GM23338 (cell line): ENCODE measurements at regions not wholly inside any gene's neighbourhood (a gene's known extent, or its start where the extent isn't known, plus 50 kb on each side); places are given as distances from the start of the nearest gene placed in this dataset.

Experiments used
- ATAC-seq: fragments of 200-7000 bp; cut with Tn5 transposase; 3 replicates; pipeline ENCODE4 v1.9.1; 2020
- DNase-seq: peaks from one replicate; pipeline ENCODE4 v3.0.0-alpha.2; 2015; ENCODE audit warnings: low spot score
- H2AFZ ChIP-seq: fragments of 200-600 bp; sonication (generic); 2 replicates; pipeline ENCODE4 v1.8.0; 2016; ENCODE audit warnings: antibody characterized with exemption, mild to moderate bottlenecking, moderate library complexity
- H3F3A ChIP-seq: fragments of 200-600 bp; sonication (generic); replicated peaks from 2 replicates; pipeline ENCODE4 v1.8.0; 2017; ENCODE audit warnings: antibody characterized with exemption, mixed run types, low read depth
- H3K27ac ChIP-seq: fragments of 200-600 bp; sonication (generic); 2 replicates; pipeline ENCODE4 v1.6.1; 2016; ENCODE audit warnings: low read depth
- H3K27me3 ChIP-seq: fragments of 200-600 bp; sonication (generic); 2 replicates; pipeline ENCODE4 v1.8.0; 2016; ENCODE audit warnings: mild to moderate bottlenecking, mixed run types, moderate library complexity; ENCODE audit not compliant: insufficient read depth
- H3K36me3 ChIP-seq: fragments of 200-600 bp; sonication (generic); 2 replicates; pipeline ENCODE4 v1.8.0; 2016; ENCODE audit warnings: mild to moderate bottlenecking; ENCODE audit not compliant: insufficient read depth
- H3K4me1 ChIP-seq: fragments of 200-600 bp; sonication (generic); 2 replicates; pipeline ENCODE4 v1.8.0; 2016; ENCODE audit warnings: mild to moderate bottlenecking, moderate library complexity; ENCODE audit not compliant: insufficient read depth
- H3K4me2 ChIP-seq: fragments of 200-600 bp; sonication (generic); 2 replicates; pipeline ENCODE4 v1.7.1; 2017; ENCODE audit warnings: mixed run types
- H3K4me3 ChIP-seq: fragments of 200-600 bp; sonication (generic); 2 replicates; pipeline ENCODE4 v1.6.1; 2016; ENCODE audit warnings: mixed run types
- H3K79me2 ChIP-seq: fragments of 200-600 bp; sonication (generic); replicated peaks from 2 replicates; pipeline ENCODE4 v1.8.0; 2017; ENCODE audit warnings: mild to moderate bottlenecking; ENCODE audit not compliant: insufficient read depth
- H3K9me2 ChIP-seq: fragments of 200-600 bp; sonication (generic); 2 replicates; pipeline ENCODE4 v1.8.0; 2017; ENCODE audit not compliant: insufficient read depth
- H4K20me1 ChIP-seq: fragments of 200-600 bp; sonication (generic); replicated peaks from 2 replicates; pipeline ENCODE4 v1.8.0; 2017; ENCODE audit warnings: mild to moderate bottlenecking; ENCODE audit not compliant: insufficient read depth
- H3K27ac Mint-ChIP-seq: 2 replicates; pipeline ENCODE4 v1.8.0; 2020; ENCODE audit warnings: inconsistent platforms, mild to moderate bottlenecking, moderate library complexity, mixed read lengths
- H3K27me3 Mint-ChIP-seq: 3 replicates; pipeline ENCODE4 v1.8.0; 2022; ENCODE audit warnings: low read depth, mild to moderate bottlenecking, moderate library complexity, mixed read lengths, inconsistent platforms; ENCODE audit not compliant: insufficient read depth, poor library complexity
- H3K36me3 Mint-ChIP-seq: 3 replicates; pipeline ENCODE4 v1.8.0; 2021; ENCODE audit warnings: low read depth, mild to moderate bottlenecking, inconsistent platforms, moderate library complexity, mixed read lengths
- H3K4me1 Mint-ChIP-seq: 3 replicates; pipeline ENCODE4 v1.8.0; 2020; ENCODE audit warnings: mild to moderate bottlenecking, inconsistent platforms, mixed read lengths
- H3K4me3 Mint-ChIP-seq: 3 replicates; pipeline ENCODE4 v1.8.0; 2021; ENCODE audit warnings: moderate library complexity, mild to moderate bottlenecking, inconsistent platforms, mixed read lengths
- H3K9me3 Mint-ChIP-seq: 3 replicates; pipeline ENCODE4 v1.8.0; 2020; ENCODE audit warnings: moderate library complexity, mild to moderate bottlenecking, inconsistent platforms, mixed read lengths
- CREB1 ChIP-seq: fragments of 250-450 bp; sonication (Bioruptor Pico); IDR thresholded peaks from 2 replicates; pipeline ENCODE4 v1.5.0; 2020; ENCODE audit warnings: low read depth, mild to moderate bottlenecking, moderate library complexity
- CTCF ChIP-seq, 2 experiments: fragments of 200-600 bp in 1 of 2; sonication (generic) in 1 of 2; conservative IDR thresholded peaks; 2 replicates each; pipeline versions ENCODE4 v1.5.1 to v1.6.1; 2016 to 2017; ENCODE audit warnings: antibody characterized with exemption in 2 of 2, low read depth in 2 of 2, mild to moderate bottlenecking in 2 of 2, moderate library complexity in 1 of 2
- EZH2 ChIP-seq: fragments of 200-600 bp; sonication (generic); IDR thresholded peaks from one replicate; pipeline ENCODE4 v1.8.0; 2017; ENCODE audit warnings: antibody characterized with exemption, mild to moderate bottlenecking, low read depth; ENCODE audit not compliant: unreplicated experiment
- EZH2phosphoT487 ChIP-seq: fragments of 200-600 bp; sonication (generic); IDR thresholded peaks from one replicate; pipeline ENCODE4 v1.8.1; 2018; ENCODE audit warnings: antibody characterized with exemption; ENCODE audit not compliant: unreplicated experiment
- JUNB ChIP-seq: IDR thresholded peaks from one replicate; pipeline ENCODE4 v1.6.1; 2016; ENCODE audit warnings: antibody characterized with exemption; ENCODE audit not compliant: unreplicated experiment
- NANOG ChIP-seq: IDR thresholded peaks from 2 replicates; pipeline ENCODE4 v1.6.1; 2016; ENCODE audit warnings: antibody characterized with exemption, borderline replicate concordance
- POLR2AphosphoS5 ChIP-seq: IDR thresholded peaks from 2 replicates; pipeline ENCODE4 v1.6.1; 2016; ENCODE audit warnings: antibody characterized with exemption, low read depth
- REST ChIP-seq: IDR thresholded peaks from one replicate; pipeline ENCODE4 v1.6.1; 2018; ENCODE audit warnings: antibody characterized with exemption; ENCODE audit not compliant: unreplicated experiment
- STAT1 ChIP-seq: IDR thresholded peaks from one replicate; pipeline ENCODE4 v1.6.1; 2016; ENCODE audit warnings: antibody characterized with exemption; ENCODE audit not compliant: unreplicated experiment
- ZNF114 ChIP-seq: fragments of 250-450 bp; sonication (Bioruptor Pico); IDR thresholded peaks from 2 replicates; pipeline ENCODE4 v1.5.0; 2020; ENCODE audit warnings: mild to moderate bottlenecking, moderate library complexity
- ZNF331 ChIP-seq: fragments of 250-450 bp; sonication (Bioruptor Pico); IDR thresholded peaks from 2 replicates; pipeline ENCODE4 v1.5.0; 2020; ENCODE audit warnings: low read depth, mild to moderate bottlenecking, moderate library complexity
- ZNF462 ChIP-seq: fragments of 250-450 bp; sonication (Bioruptor Pico); IDR thresholded peaks from 2 replicates; pipeline ENCODE4 v1.5.0; 2020; ENCODE audit warnings: mild to moderate bottlenecking, moderate library complexity
- TF ChIP-seq, protein P1 (sequence below): IDR thresholded peaks from 2 replicates; pipeline ENCODE4 v1.6.1; 2016; ENCODE audit warnings: antibody characterized with exemption

GRCh38 chr10:90226517-90226916 lies 525.1 kb downstream of the KIF20B start:
- no peak overlapping the region for H3K4me2 ChIP-seq
- ATAC-seq = no peak

More at GRCh38 chr10:90226517-90226916, 525.1 kb downstream of the KIF20B start:
- TF ChIP-seq POLR2AphosphoS5 = no peak
- no peak for TF ChIP-seq ZNF331 (CRISPR knock-in tag)
- TF ChIP-seq, protein P1, sequence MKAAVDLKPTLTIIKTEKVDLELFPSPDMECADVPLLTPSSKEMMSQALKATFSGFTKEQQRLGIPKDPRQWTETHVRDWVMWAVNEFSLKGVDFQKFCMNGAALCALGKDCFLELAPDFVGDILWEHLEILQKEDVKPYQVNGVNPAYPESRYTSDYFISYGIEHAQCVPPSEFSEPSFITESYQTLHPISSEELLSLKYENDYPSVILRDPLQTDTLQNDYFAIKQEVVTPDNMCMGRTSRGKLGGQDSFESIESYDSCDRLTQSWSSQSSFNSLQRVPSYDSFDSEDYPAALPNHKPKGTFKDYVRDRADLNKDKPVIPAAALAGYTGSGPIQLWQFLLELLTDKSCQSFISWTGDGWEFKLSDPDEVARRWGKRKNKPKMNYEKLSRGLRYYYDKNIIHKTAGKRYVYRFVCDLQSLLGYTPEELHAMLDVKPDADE = no peak
- TF ChIP-seq CREB1 = no peak
- no peak for TF ChIP-seq STAT1
- TF ChIP-seq ZNF462 = no peak
- no peak for TF ChIP-seq CTCF (conservative IDR thresholded peaks at IDR 0.05; ENCODE audit: low read depth in 2 of 2)
- TF ChIP-seq JUNB = no peak
- TF ChIP-seq REST = no peak
- no peak for TF ChIP-seq EZH2
- TF ChIP-seq NANOG = no peak
- TF ChIP-seq ZNF114 (CRISPR knock-in tag) = no peak
- TF ChIP-seq EZH2phosphoT487 = no peak
- H3K4me1 ChIP-seq = no peaks in the 10 kb centered on the region
- Mint-ChIP-seq H3K36me3 (no peaks in the 10 kb centered on the region), H3K4me1 (no peaks in the 10 kb centered on the region), H3K27me3 (no peaks in the 10 kb centered on the region), H3K27ac (no peak overlapping the region), H3K4me3 (no peak overlapping the region), H3K9me3 (no peaks in the 10 kb centered on the region; the same call in 2 of the 3 replicates)
- H2AFZ ChIP-seq = no peak overlapping the region
- H3K79me2 ChIP-seq = no peaks in the 10 kb centered on the region
- no peaks in the 10 kb centered on the region for H3K36me3 ChIP-seq
- no peaks in the 10 kb centered on the region for H4K20me1 ChIP-seq
- no peaks in the 10 kb centered on the region for H3K27me3 ChIP-seq
- no peak for DNase-seq
- H3K27ac ChIP-seq = no peak overlapping the region
- H3F3A ChIP-seq = no peaks in the 10 kb centered on the region
- peaks cover 7% of the 10 kb centered on the region for H3K9me2 ChIP-seq
- H3K4me3 ChIP-seq = no peak overlapping the region
